Karpas-422 (cell line): ENCODE measurements at regions not wholly inside any gene's neighbourhood (a gene's known extent, or its start where the extent isn't known, plus 50 kb on each side); places are given as distances from the start of the nearest gene placed in this dataset.

Experiments
- DNase-seq: peaks from one replicate; pipeline ENCODE4 v3.0.0-alpha.2; 2015
- H2AFZ ChIP-seq: fragments of 200-600 bp; sonication (generic); 2 replicates; pipeline ENCODE4 v1.6.1; 2014; ENCODE audit warnings: antibody characterized with exemption, low read length, mixed read lengths
- H3K27ac ChIP-seq: fragments of 200-600 bp; sonication (generic); 2 replicates; pipeline ENCODE4 v1.5.1; 2014; ENCODE audit warnings: mild to moderate bottlenecking, low read length, moderate library complexity
- H3K27me3 ChIP-seq: fragments of 200-600 bp; sonication (generic); 2 replicates; pipeline ENCODE4 v1.6.1; 2014; ENCODE audit warnings: low read length, mixed read lengths
- H3K36me3 ChIP-seq: fragments of 200-600 bp; sonication (generic); 2 replicates; pipeline ENCODE4 v1.6.1; 2014; ENCODE audit warnings: low read length, mixed read lengths; ENCODE audit not compliant: insufficient read depth
- H3K4me1 ChIP-seq: fragments of 200-600 bp; sonication (generic); 2 replicates; pipeline ENCODE4 v1.6.1; 2014; ENCODE audit warnings: mild to moderate bottlenecking, low read length, mixed read lengths
- H3K4me2 ChIP-seq: fragments of 200-600 bp; sonication (generic); 2 replicates; pipeline ENCODE4 v1.6.1; 2014; ENCODE audit warnings: low read length, low read depth, mild to moderate bottlenecking; ENCODE audit not compliant: poor library complexity, severe bottlenecking
- H3K4me3 ChIP-seq: fragments of 200-600 bp; sonication (generic); 2 replicates; pipeline ENCODE4 v1.5.1; 2014; ENCODE audit warnings: mild to moderate bottlenecking, antibody characterized with exemption, low read length, mixed read lengths
- H3K79me2 ChIP-seq: fragments of 200-600 bp; sonication (generic); 2 replicates; pipeline ENCODE4 v1.6.1; 2014; ENCODE audit warnings: mild to moderate bottlenecking, low read length, mixed read lengths
- H3K9ac ChIP-seq: fragments of 200-600 bp; sonication (generic); 2 replicates; pipeline ENCODE4 v1.6.0; 2014; ENCODE audit warnings: low read length
- H3K9me2 ChIP-seq: fragments of 200-600 bp; sonication (generic), shearing (Covaris generic); replicated peaks from 2 replicates; pipeline ENCODE4 v1.6.0; 2014; ENCODE audit warnings: mild to moderate bottlenecking, low read length, moderate library complexity; ENCODE audit not compliant: insufficient read depth
- H3K9me3 ChIP-seq: fragments of 300-700, 200-600 bp; sonication (generic); 2 replicates; pipeline ENCODE4 v1.6.1; 2014; ENCODE audit warnings: low read length, mixed read lengths
- H4K20me1 ChIP-seq: fragments of 200-600 bp; sonication (generic); 2 replicates; pipeline ENCODE4 v1.6.1; 2014; ENCODE audit warnings: mild to moderate bottlenecking, antibody characterized with exemption, low read length, low read depth; ENCODE audit not compliant: insufficient read depth

DNA sequence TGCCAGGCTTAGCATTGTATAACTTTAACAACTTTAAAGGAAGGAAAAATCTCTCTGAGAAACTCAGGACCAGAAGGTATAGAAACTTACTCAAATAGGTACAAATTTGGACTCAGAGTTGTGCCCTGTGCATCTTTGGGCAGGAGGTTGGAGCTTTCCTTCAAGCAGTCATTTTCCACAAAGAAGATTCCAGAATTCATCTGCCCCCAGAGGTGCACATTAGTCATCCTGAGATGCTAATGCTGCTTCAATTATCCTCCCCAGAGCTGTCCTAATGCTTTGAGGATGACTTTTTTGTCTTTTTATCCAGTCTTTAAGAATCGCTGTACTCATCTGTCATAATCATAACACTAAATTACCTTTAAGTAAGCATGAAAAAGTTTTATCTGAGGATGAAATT, 243.0 kb upstream of the WWC1 start:
- Histone ChIP-seq H3K36me3 (no peaks in the 10 kb centered on the region), H3K27ac (no peak overlapping the region), H2AFZ (no peak overlapping the region), H3K79me2 (no peaks in the 10 kb centered on the region), H3K27me3 (no peaks in the 10 kb centered on the region), H3K4me2 (no peak overlapping the region), H3K9me2 (no peaks in the 10 kb centered on the region), H3K4me3 (no peak overlapping the region), H3K4me1 (peaks cover 19% of the 10 kb centered on the region), H4K20me1 (no peaks in the 10 kb centered on the region), H3K9ac (no peak overlapping the region), H3K9me3 (no peaks in the 10 kb centered on the region)
- no peak for DNase-seq

DNA sequence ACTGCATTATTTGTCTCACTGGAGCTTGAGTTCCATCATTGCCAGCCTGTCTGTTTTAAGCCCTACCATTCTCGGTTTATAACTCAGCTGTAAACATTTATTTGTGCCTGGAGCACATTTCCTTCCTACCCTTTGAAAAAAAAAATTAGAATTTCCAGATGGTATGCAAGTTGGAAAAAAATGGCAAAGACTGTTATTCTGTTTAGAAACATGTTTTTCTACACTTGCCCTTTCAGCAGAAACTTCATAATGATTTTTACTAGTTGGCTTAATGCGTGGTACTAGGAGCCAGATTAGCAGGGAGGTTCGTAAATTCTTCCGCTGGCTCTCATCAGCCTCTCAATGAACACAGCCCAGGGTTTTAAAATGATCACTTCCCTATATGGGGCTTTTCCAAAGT, 238.8 kb upstream of the WWC1 start:
- Histone ChIP-seq H3K27ac (no peak overlapping the region), H3K4me1 (peaks cover 8% of the 10 kb centered on the region), H3K9me2 (no peaks in the 10 kb centered on the region), H2AFZ (no peak overlapping the region), H3K9me3 (no peaks in the 10 kb centered on the region), H3K4me3 (no peak overlapping the region), H3K36me3 (no peaks in the 10 kb centered on the region), H4K20me1 (no peaks in the 10 kb centered on the region), H3K27me3 (no peaks in the 10 kb centered on the region), H3K9ac (no peak overlapping the region), H3K79me2 (no peaks in the 10 kb centered on the region), H3K4me2 (no peak overlapping the region)
- no peak for DNase-seq

DNA sequence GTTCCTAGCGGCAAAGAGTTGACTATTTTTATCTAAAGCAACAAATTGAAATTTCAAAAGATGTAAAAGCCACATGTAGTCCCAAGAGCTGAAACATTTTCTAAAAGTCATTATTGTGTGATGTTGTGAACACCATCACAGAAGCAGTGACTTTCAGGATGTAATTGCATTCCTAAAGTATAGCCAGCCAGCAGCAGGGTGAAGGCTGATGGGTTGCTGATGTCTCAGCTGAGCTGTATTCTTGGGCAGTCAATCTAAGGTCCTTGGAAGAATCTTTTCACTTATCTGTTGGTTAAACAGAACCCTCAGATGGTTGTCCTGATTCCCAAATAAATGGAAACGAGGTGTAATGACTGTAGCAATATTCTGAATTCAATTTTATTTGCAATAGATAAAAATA, 237.4 kb upstream of the WWC1 start:
- Histone ChIP-seq H4K20me1 (no peaks in the 10 kb centered on the region), H3K27ac (no peak overlapping the region), H3K9me3 (no peaks in the 10 kb centered on the region), H3K27me3 (no peaks in the 10 kb centered on the region), H3K4me1 (no peaks in the 10 kb centered on the region), H3K4me3 (no peak overlapping the region), H3K9ac (no peak overlapping the region), H3K79me2 (no peaks in the 10 kb centered on the region), H3K4me2 (no peak overlapping the region), H2AFZ (no peak overlapping the region), H3K36me3 (no peaks in the 10 kb centered on the region), H3K9me2 (no peaks in the 10 kb centered on the region)
- no peak for DNase-seq

DNA sequence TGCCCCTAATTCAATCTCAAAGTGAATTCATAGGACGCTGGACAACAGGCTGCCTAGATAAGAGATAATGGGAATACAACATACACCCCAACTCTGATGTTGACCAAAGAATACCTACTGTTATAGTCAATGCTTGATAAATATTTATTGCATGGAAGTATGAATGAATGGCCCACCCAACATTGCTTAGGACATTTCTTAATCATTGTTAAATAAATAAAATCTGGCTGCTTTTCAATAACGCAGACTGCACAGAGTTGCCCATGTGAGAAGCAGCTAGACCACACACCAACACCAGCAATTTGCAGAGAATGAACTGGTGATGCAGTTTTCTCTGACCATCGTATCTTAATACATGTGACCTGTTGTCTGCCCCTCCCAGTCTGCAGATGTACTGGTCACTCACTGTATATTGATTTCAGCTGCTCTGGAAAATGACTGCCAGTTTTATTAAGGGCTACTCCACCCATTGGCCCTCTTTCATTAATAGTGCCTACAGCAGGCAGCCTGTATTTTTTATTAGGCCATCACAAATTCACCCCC, 236.2 kb upstream of the WWC1 start:
- Histone ChIP-seq H3K4me3 (no peak overlapping the region), H3K4me1 (no peaks in the 10 kb centered on the region), H3K27ac (no peak overlapping the region), H3K9me2 (no peaks in the 10 kb centered on the region), H3K79me2 (no peaks in the 10 kb centered on the region), H3K36me3 (no peaks in the 10 kb centered on the region), H3K27me3 (no peaks in the 10 kb centered on the region), H3K4me2 (no peak overlapping the region), H3K9ac (no peak overlapping the region), H3K9me3 (no peaks in the 10 kb centered on the region), H4K20me1 (no peaks in the 10 kb centered on the region), H2AFZ (no peak overlapping the region)
- no peak for DNase-seq

DNA sequence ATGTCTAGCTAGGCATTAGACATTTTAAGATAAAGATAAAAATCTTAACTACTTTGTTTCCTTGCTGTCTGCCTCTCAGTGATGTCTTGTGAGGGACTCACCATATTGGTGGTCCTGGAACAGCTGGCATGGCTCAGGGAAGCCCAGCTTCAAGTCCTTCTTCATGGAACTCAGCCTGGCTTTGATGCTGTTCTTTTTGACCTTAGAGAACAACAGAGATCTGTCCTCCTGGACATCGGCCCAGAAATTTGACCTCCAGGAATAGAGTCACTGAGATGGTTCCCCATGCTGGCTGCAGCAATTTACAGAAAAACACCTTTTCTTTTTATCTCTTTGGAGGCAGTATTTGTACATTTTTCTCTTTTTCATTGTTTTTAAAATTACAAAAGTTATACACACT, 235.5 kb upstream of the WWC1 start:
- no peaks in the 10 kb centered on the region for H4K20me1 ChIP-seq
- no peak for DNase-seq
- H3K4me3 ChIP-seq, result no peak overlapping the region
- no peaks in the 10 kb centered on the region for H3K79me2 ChIP-seq
- no peak overlapping the region for H2AFZ ChIP-seq
- no peaks in the 10 kb centered on the region for H3K9me2 ChIP-seq
- no peak overlapping the region for H3K27ac ChIP-seq
- no peaks in the 10 kb centered on the region for H3K27me3 ChIP-seq
- no peak overlapping the region for H3K9ac ChIP-seq
- no peak overlapping the region for H3K4me2 ChIP-seq
- H3K9me3 ChIP-seq, result no peaks in the 10 kb centered on the region
- no peaks in the 10 kb centered on the region for H3K36me3 ChIP-seq
- H3K4me1 ChIP-seq, result no peaks in the 10 kb centered on the region

DNA sequence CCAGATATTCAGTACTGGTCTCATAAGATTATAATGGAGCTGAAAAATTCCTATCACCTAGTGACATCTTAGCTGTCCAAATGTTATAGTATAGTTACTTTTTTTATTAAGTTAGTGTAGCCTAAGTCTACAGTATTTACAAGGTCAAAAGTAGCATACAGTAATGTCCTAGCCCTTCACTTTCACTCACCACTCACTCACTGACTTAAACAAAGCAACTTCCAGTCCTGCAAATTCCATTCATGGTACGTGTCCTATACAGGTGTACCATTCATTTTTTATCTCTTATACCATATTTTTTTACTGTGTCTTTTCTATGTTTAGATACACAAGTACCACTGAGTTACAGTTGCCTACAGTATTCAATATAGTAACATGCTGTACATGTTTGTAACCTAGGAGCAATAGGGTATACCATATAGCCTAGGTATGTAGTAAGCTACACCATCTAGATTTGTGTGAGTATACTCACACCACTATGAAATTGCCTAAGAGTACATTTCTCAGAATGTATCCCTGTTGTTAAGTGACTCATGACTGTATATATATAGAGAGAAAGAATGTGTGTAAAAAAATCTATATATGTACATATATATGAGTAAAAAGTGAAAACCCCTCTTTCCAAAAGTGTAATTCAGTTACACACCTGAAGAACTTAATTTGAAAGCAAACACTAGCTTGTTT, 234.8 kb upstream of the WWC1 start:
- Histone ChIP-seq H3K4me2 (no peak overlapping the region), H3K9me2 (no peaks in the 10 kb centered on the region), H3K27ac (no peak overlapping the region), H3K9ac (no peak overlapping the region), H3K79me2 (no peaks in the 10 kb centered on the region), H3K27me3 (no peaks in the 10 kb centered on the region), H3K36me3 (no peaks in the 10 kb centered on the region), H3K9me3 (no peaks in the 10 kb centered on the region), H3K4me3 (no peak overlapping the region), H2AFZ (no peak overlapping the region), H4K20me1 (no peaks in the 10 kb centered on the region), H3K4me1 (no peaks in the 10 kb centered on the region)
- no peak for DNase-seq

DNA sequence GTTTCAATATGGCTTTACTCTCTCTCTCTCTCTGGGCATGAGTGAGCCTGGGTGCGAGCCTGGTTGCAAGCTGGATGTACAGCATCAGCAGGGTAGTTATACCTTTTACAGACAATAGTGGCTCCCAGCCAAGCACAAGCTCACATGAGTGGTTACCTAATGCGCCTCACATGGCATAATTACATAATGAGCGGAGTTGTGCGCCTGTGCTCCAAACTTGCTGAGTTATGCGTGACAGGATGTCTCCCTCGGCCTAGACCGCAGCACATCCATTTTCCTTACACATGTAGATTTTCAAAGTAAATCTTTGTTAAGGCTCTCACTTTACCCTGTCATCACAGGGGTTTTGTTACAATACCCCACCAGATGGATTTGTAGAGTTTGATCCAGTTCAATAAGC, 233.5 kb upstream of the WWC1 start:
- Histone ChIP-seq H3K4me2 (no peak overlapping the region), H3K36me3 (no peaks in the 10 kb centered on the region), H3K9ac (no peak overlapping the region), H3K4me3 (no peak overlapping the region), H2AFZ (no peak overlapping the region), H3K9me3 (no peaks in the 10 kb centered on the region), H4K20me1 (no peaks in the 10 kb centered on the region), H3K4me1 (no peaks in the 10 kb centered on the region), H3K9me2 (no peaks in the 10 kb centered on the region), H3K79me2 (no peaks in the 10 kb centered on the region), H3K27me3 (no peaks in the 10 kb centered on the region), H3K27ac (no peak overlapping the region)
- no peak for DNase-seq

DNA sequence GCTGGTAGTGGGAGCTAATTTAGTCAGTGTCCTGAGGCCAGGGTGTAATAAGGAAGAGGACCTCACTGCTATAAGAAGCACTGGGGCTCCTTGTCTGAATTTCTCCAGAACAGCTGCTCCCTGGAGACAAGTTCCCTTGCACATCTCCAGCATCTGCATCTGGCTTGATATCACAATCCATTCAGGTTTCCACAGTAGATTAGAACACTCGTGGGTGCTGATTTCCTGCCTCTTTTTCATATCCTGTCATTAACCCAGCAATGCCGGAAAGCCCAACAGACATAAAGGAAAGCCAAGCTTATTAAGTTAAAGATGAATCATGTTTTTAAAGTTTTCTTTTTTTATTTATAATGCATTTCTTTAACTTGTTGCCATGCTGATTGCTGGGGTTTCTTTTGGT, 232.3 kb upstream of the WWC1 start:
- H2AFZ ChIP-seq, result no peak overlapping the region
- H4K20me1 ChIP-seq, result no peaks in the 10 kb centered on the region
- no peaks in the 10 kb centered on the region for H3K27me3 ChIP-seq
- H3K36me3 ChIP-seq, result no peaks in the 10 kb centered on the region
- H3K4me2 ChIP-seq, result no peak overlapping the region
- no peaks in the 10 kb centered on the region for H3K9me2 ChIP-seq
- no peak overlapping the region for H3K9ac ChIP-seq
- H3K9me3 ChIP-seq, result no peaks in the 10 kb centered on the region
- no peak overlapping the region for H3K27ac ChIP-seq
- no peaks in the 10 kb centered on the region for H3K4me1 ChIP-seq
- no peak overlapping the region for H3K4me3 ChIP-seq
- DNase-seq, result no peak
- H3K79me2 ChIP-seq, result no peaks in the 10 kb centered on the region
